ENCODE measurements at regions not wholly inside any gene's neighbourhood (a gene's known extent, or its start where the extent isn't known, plus 50 kb on each side); places are given as distances from the start of the nearest gene placed in this dataset.
A peak's percentile ranks its signal among the peaks of the same experiment; 100 is the strongest.

GRCh38 chr20:39225536-39225935 is 263.4 kb downstream of the DHX35 start:
- DNase-seq = no peak
- Mint-ChIP-seq H3K9me3 (ENCODE audit: unreplicated experiment) (no peaks in the 10 kb centered on the region), H3K27ac (ENCODE audit: unreplicated experiment) (no peak overlapping the region), H3K4me1 (ENCODE audit: low read depth, unreplicated experiment) (peaks cover 8% of the 10 kb centered on the region), H3K27me3 (ENCODE audit: unreplicated experiment) (peaks cover 2% of the 10 kb centered on the region), H3K36me3 (ENCODE audit: unreplicated experiment) (no peaks in the 10 kb centered on the region), H3K4me3 (ENCODE audit: unreplicated experiment) (no peak overlapping the region)
- no peak for TF ChIP-seq CTCF (IDR thresholded peaks at IDR 0.05; ENCODE audit: partially characterized antibody, unreplicated experiment)

DNA sequence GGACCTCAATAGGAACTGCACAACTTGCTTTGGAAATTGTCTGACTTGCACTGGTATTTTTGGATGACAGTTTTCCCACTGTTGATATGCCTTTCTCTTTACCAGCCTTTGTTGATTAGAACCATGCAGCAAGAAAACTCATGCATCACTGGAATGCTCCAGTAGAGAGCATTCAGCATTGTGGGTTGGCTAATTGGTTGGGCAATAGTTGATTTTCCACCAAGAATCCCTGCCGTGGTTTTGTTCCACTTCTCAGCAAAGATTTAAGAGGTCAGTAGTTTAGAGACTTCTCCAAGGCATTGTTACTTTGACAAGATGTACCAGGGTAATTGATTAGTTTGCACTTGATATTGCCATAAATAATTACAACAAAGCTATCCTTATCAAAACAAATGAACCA is 260.0 kb downstream of the DHX35 start:
- Mint-ChIP-seq H3K27me3 (ENCODE audit: unreplicated experiment) (no peaks in the 10 kb centered on the region), H3K4me1 (ENCODE audit: low read depth, unreplicated experiment) (no peaks in the 10 kb centered on the region), H3K4me3 (ENCODE audit: unreplicated experiment) (no peak overlapping the region), H3K9me3 (ENCODE audit: unreplicated experiment) (no peaks in the 10 kb centered on the region), H3K27ac (ENCODE audit: unreplicated experiment) (no peak overlapping the region), H3K36me3 (ENCODE audit: unreplicated experiment) (no peaks in the 10 kb centered on the region)
- no peak for DNase-seq
- TF ChIP-seq CTCF (IDR thresholded peaks at IDR 0.05; ENCODE audit: partially characterized antibody, unreplicated experiment) = no peak

GRCh38 chr20:39216195-39216594 is 254.1 kb downstream of the DHX35 start:
- peaks cover 4% of the 10 kb centered on the region for H3K9me3 Mint-ChIP-seq (ENCODE audit: unreplicated experiment)
- peaks cover 2% of the 10 kb centered on the region for H3K27me3 Mint-ChIP-seq (ENCODE audit: unreplicated experiment)
- no peak overlapping the region for H3K27ac Mint-ChIP-seq (ENCODE audit: unreplicated experiment)
- DNase-seq = no peak
- H3K4me1 Mint-ChIP-seq (ENCODE audit: low read depth, unreplicated experiment) = peaks cover 9% of the 10 kb centered on the region
- H3K36me3 Mint-ChIP-seq (ENCODE audit: unreplicated experiment) = no peaks in the 10 kb centered on the region
- TF ChIP-seq CTCF (IDR thresholded peaks at IDR 0.05; ENCODE audit: partially characterized antibody, unreplicated experiment) = no peak
- H3K4me3 Mint-ChIP-seq (ENCODE audit: unreplicated experiment) = no peak overlapping the region

DNA sequence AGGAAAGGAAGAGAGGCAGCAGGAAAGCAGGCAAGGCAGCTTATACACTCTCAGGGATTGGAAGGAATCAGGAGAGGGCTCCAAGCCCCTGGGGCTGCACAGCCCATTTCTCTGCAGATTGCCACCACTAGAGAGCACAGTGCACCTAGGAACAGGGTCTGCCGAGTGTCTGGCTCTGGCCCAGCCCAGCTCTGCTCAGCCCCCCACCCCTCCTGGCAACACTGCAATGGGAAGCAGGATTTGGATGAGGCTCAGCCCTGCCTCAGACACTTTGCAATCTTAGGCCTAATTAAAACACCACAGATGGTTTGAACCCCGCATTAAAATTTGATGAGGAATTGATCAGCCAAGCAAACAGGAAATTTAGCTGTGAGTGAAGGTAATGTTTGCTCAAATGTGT is 252.7 kb downstream of the DHX35 start:
- Mint-ChIP-seq H3K4me3 (ENCODE audit: unreplicated experiment) (no peak overlapping the region), H3K27ac (ENCODE audit: unreplicated experiment) (no peak overlapping the region), H3K36me3 (ENCODE audit: unreplicated experiment) (no peaks in the 10 kb centered on the region), H3K4me1 (ENCODE audit: low read depth, unreplicated experiment) (peaks cover 9% of the 10 kb centered on the region), H3K9me3 (ENCODE audit: unreplicated experiment) (peaks cover 4% of the 10 kb centered on the region), H3K27me3 (ENCODE audit: unreplicated experiment) (peaks cover 2% of the 10 kb centered on the region)
- peak; percentile 59 for DNase-seq
- no peak for TF ChIP-seq CTCF (IDR thresholded peaks at IDR 0.05; ENCODE audit: partially characterized antibody, unreplicated experiment)

GRCh38 chr20:39213476-39214145 is 251.5 kb downstream of the DHX35 start:
- Mint-ChIP-seq H3K4me3 (ENCODE audit: unreplicated experiment) (no peak overlapping the region), H3K9me3 (ENCODE audit: unreplicated experiment) (peaks cover 4% of the 10 kb centered on the region), H3K27ac (ENCODE audit: unreplicated experiment) (no peak overlapping the region), H3K36me3 (ENCODE audit: unreplicated experiment) (no peaks in the 10 kb centered on the region), H3K4me1 (ENCODE audit: low read depth, unreplicated experiment) (peaks cover 9% of the 10 kb centered on the region), H3K27me3 (ENCODE audit: unreplicated experiment) (peaks cover 2% of the 10 kb centered on the region)
- no peak for TF ChIP-seq CTCF (IDR thresholded peaks at IDR 0.05; ENCODE audit: partially characterized antibody, unreplicated experiment)
- DNase-seq = no peak

Measured in glutamatergic neuron (in vitro differentiated cells).